HepG2 (cell line): ENCODE measurements at regions not wholly inside any gene's neighbourhood (a gene's known extent, or its start where the extent isn't known, plus 50 kb on each side); places are given as distances from the start of the nearest gene placed in this dataset.

Source experiments
- ATAC-seq: fragments of 200-7000 bp; cut with Tn5 transposase; 3 replicates; pipeline ENCODE4 v1.9.1; 2020; ENCODE audit warnings: mild to moderate bottlenecking, moderate library complexity
- BruUV-seq: library from RNA; stranded (reverse); fragments of 400-500 nt; replicated peaks from 2 replicates; lab custom pipeline; 2021; lab: Mats Ljungman, UMichigan
- CTCF ChIA-PET: fragments of 300-600 bp; formaldehyde crosslinking; extraction: SDS; loops from one replicate; lab custom pipeline; 2021; ENCODE audit warnings: low total read pairs, inconsistent platforms, low intra/inter-chr PET ratio; lab: Yijun Ruan, JAX
- POLR2A ChIA-PET: fragments of 350-600 bp; sonication (Branson Sonifier 250); formaldehyde crosslinking; loops from one replicate; lab custom pipeline; 2020; ENCODE audit warnings: antibody characterized with exemption, inconsistent platforms; lab: Yijun Ruan, JAX
- DNase-seq: peaks from one replicate; pipeline ENCODE4 v3.0.0-alpha.2; 2015; ENCODE audit warnings: low spot score
- FAIRE-seq: peaks from 3 replicates; lab custom pipeline; 2011; peaks lifted over from hg19 to GRCh38; lab: Jason Lieb, UNC
- H2AFZ ChIP-seq: one replicate; pipeline ENCODE4 v1.6.1; 2011; ENCODE audit warnings: low read length, inconsistent platforms
- H3K27ac ChIP-seq: fragments of 300-600 bp; 3 replicates; pipeline ENCODE4 v1.8.0; 2011; ENCODE audit warnings: mixed run types, mild to moderate bottlenecking, mixed read lengths, low read length, inconsistent platforms; ENCODE audit not compliant: insufficient read depth; ENCODE audit errors: extremely low read length
- H3K27me3 ChIP-seq, 2 experiments: fragments of 200-600 bp in 1 of 2; 2 replicates in 1 of 2; 3 replicates in 1 of 2; pipeline versions ENCODE4 v1.6.0 to v1.8.0; 2011; ENCODE audit warnings: low read length in 2 of 2, mild to moderate bottlenecking in 2 of 2, moderate library complexity in 2 of 2, inconsistent platforms in 1 of 2; ENCODE audit not compliant: insufficient read depth in 2 of 2, control insufficient read depth in 1 of 2
- H3K36me3 ChIP-seq, 2 experiments: fragments of 200-600 bp in 1 of 2; replicated peaks in 1 of 2; 2 replicates in 1 of 2; 3 replicates in 1 of 2; pipeline versions ENCODE4 v1.5.1 to v1.8.0; 2011; ENCODE audit warnings: low read length in 2 of 2, inconsistent platforms in 1 of 2; ENCODE audit not compliant: insufficient read depth in 2 of 2, control insufficient read depth in 1 of 2
- H3K4me1 ChIP-seq: 2 replicates; pipeline ENCODE4 v1.5.1; 2012; ENCODE audit warnings: low read length, inconsistent platforms; ENCODE audit not compliant: insufficient read depth
- H3K4me2 ChIP-seq: 2 replicates; pipeline ENCODE4 v1.6.0; 2011; ENCODE audit warnings: low read depth, low read length, inconsistent platforms
- H3K4me3 ChIP-seq, 3 experiments: fragments of 200-600 bp in 1 of 3; sonication (generic), shearing (Covaris generic) in 1 of 3; replicated peaks in 1 of 3; 2 replicates each; pipeline ENCODE4 v1.5.1; 2011 to 2016; ENCODE audit warnings: low read length in 3 of 3, inconsistent platforms in 2 of 3, low read depth in 2 of 3, mild to moderate bottlenecking in 2 of 3, control low read depth in 1 of 3, mixed read lengths in 1 of 3; ENCODE audit not compliant: insufficient read depth in 1 of 3
- H3K79me2 ChIP-seq: one replicate; pipeline ENCODE4 v1.6.1; 2011; ENCODE audit warnings: low read length, inconsistent platforms; ENCODE audit not compliant: insufficient read depth
- H3K9ac ChIP-seq: 2 replicates; pipeline ENCODE4 v1.6.0; 2011; ENCODE audit warnings: mild to moderate bottlenecking, low read depth, low read length, inconsistent platforms; ENCODE audit not compliant: insufficient read depth
- H3K9me3 ChIP-seq: 2 replicates; pipeline ENCODE4 v1.5.1; 2012; ENCODE audit warnings: mild to moderate bottlenecking, low read length
- H4K20me1 ChIP-seq: 2 replicates; pipeline ENCODE4 v1.6.0; 2011; ENCODE audit warnings: inconsistent platforms, mild to moderate bottlenecking, low read length, moderate library complexity; ENCODE audit not compliant: insufficient read depth
- DMAP1 ChIP-seq: IDR thresholded peaks from 2 replicates; pipeline ENCODE4 v1.6.1; 2016
- HOXA7 ChIP-seq: sonication (generic); formaldehyde crosslinking; IDR thresholded peaks from 2 replicates; pipeline ENCODE4 v1.8.1; 2022; ENCODE audit warnings: mild to moderate bottlenecking, missing genetic modification reagents, moderate library complexity
- IKZF4 ChIP-seq: sonication (generic); formaldehyde crosslinking; IDR thresholded peaks from 2 replicates; pipeline ENCODE4 v1.5.1; 2020; ENCODE audit warnings: borderline replicate concordance, mild to moderate bottlenecking, low read depth, missing genetic modification reagents; ENCODE audit errors: not compliant biosample characterization
- KAT7 ChIP-seq: IDR thresholded peaks from 2 replicates; pipeline ENCODE4 v1.6.1; 2018; ENCODE audit warnings: borderline replicate concordance, missing compliant biosample characterization
- KDM4B ChIP-seq: sonication (generic); formaldehyde crosslinking; IDR thresholded peaks from 2 replicates; pipeline ENCODE4 v1.4.0; 2020; ENCODE audit warnings: missing genetic modification reagents
- PATZ1 ChIP-seq: sonication (generic); formaldehyde crosslinking; IDR thresholded peaks from 2 replicates; pipeline ENCODE4 v1.4.0; 2020; ENCODE audit warnings: missing genetic modification reagents
- STAG1 ChIP-seq: sonication (generic); formaldehyde crosslinking; IDR thresholded peaks from 2 replicates; pipeline ENCODE4 v1.4.0; 2020; ENCODE audit warnings: missing genetic modification reagents
- ZNF251 ChIP-seq: sonication (generic); formaldehyde crosslinking; IDR thresholded peaks from 2 replicates; pipeline ENCODE4 v1.9.0; 2021; ENCODE audit warnings: mild to moderate bottlenecking, missing genetic modification reagents
- ZNF274 ChIP-seq: sonication (generic); formaldehyde crosslinking; IDR thresholded peaks from 2 replicates; pipeline ENCODE4 v1.5.1; 2020; ENCODE audit warnings: mild to moderate bottlenecking, missing genetic modification reagents
- ZNF605 ChIP-seq: sonication (generic); formaldehyde crosslinking; IDR thresholded peaks from 2 replicates; pipeline ENCODE4 v1.8.0; 2022; ENCODE audit warnings: mild to moderate bottlenecking, missing genetic modification reagents
- ZNF687 ChIP-seq: sonication (generic); formaldehyde crosslinking; IDR thresholded peaks from 2 replicates; pipeline ENCODE4 v1.5.1; 2020; ENCODE audit warnings: mild to moderate bottlenecking, missing genetic modification reagents, moderate library complexity
- ZNF761 ChIP-seq: sonication (generic); formaldehyde crosslinking; conservative IDR thresholded peaks from 2 replicates; pipeline ENCODE4 v1.4.0; 2020; ENCODE audit warnings: mild to moderate bottlenecking, missing genetic modification reagents
- ZNF781 ChIP-seq: sonication (generic); formaldehyde crosslinking; IDR thresholded peaks from 2 replicates; pipeline ENCODE4 v1.5.1; 2020; ENCODE audit warnings: borderline replicate concordance, mild to moderate bottlenecking, missing genetic modification reagents; ENCODE audit errors: not compliant biosample characterization
- ZNF883 ChIP-seq: sonication (generic); formaldehyde crosslinking; IDR thresholded peaks from 2 replicates; pipeline ENCODE4 v1.5.1; 2020; ENCODE audit warnings: mild to moderate bottlenecking, missing genetic modification reagents; ENCODE audit errors: not compliant biosample characterization
- WGBS: methylation state at CpG from one replicate; pipeline ENCODE4 v1.1.6; 2017; ENCODE audit warnings: low lambda C conversion rate; 5-methylcytosine and 5-hydroxymethylcytosine counted together
- in situ Hi-C: cut with HindIII; loops from 2 replicates; pipeline ENCODE4 v1.10.0; 2017; ENCODE audit warnings: low pct_unique_long_range_greater_than_20kb; ENCODE audit not compliant: extremely low pct_ligation_motif_present
- intact Hi-C: fragments of 100-400 bp; cut with micrococcal nuclease; formaldehyde crosslinking; loops from one replicate; pipeline ENCODE4 v1.10.0; 2022; ENCODE audit not compliant: unreplicated experiment
- TF ChIP-seq, protein P1 (sequence below): sonication (generic); formaldehyde crosslinking; IDR thresholded peaks from 2 replicates; pipeline ENCODE4 v1.5.0; 2020; ENCODE audit warnings: mild to moderate bottlenecking, missing genetic modification reagents, borderline replicate concordance

GRCh38 chr1:69070660-69071373 lies 496.9 kb upstream of the LRRC7 start:
- intact Hi-C loops: no loop called here
- Histone ChIP-seq H3K4me1 (no peaks in the 10 kb centered on the region), H3K4me2 (no peak overlapping the region), H3K36me3 (no peaks in the 10 kb centered on the region), H3K79me2 (no peaks in the 10 kb centered on the region), H3K27ac (no peak overlapping the region), H3K9ac (no peak overlapping the region), H3K9me3 (peaks cover 83% of the 10 kb centered on the region), H3K4me3 (no peak overlapping the region), H4K20me1 (no peaks in the 10 kb centered on the region), H3K27me3 (no peaks in the 10 kb centered on the region), H2AFZ (no peak overlapping the region)
- 7% methylated on average over 7 of the region's 7 CpGs for WGBS
- ChIA-PET CTCF (no interaction called here), POLR2A (no interaction called here)
- no peak for DNase-seq
- in situ Hi-C loops: no loop called here
- ATAC-seq: no peak
- no peak for FAIRE-seq
- BruUV-seq: no TSS peak
- no peak for TF ChIP-seq ZNF251 (CRISPR knock-in tag)
- TF ChIP-seq STAG1 (CRISPR knock-in tag): no peak
- no peak for TF ChIP-seq ZNF761 (CRISPR knock-in tag)
- no peak for TF ChIP-seq PATZ1
- no peak for TF ChIP-seq DMAP1
- no peak for TF ChIP-seq KAT7 (CRISPR knock-in tag)
- TF ChIP-seq KDM4B (CRISPR knock-in tag): no peak
- no peak for TF ChIP-seq IKZF4 (CRISPR knock-in tag)
- no peak for TF ChIP-seq ZNF687 (CRISPR knock-in tag)
- no peak for TF ChIP-seq HOXA7
- TF ChIP-seq, protein P1, sequence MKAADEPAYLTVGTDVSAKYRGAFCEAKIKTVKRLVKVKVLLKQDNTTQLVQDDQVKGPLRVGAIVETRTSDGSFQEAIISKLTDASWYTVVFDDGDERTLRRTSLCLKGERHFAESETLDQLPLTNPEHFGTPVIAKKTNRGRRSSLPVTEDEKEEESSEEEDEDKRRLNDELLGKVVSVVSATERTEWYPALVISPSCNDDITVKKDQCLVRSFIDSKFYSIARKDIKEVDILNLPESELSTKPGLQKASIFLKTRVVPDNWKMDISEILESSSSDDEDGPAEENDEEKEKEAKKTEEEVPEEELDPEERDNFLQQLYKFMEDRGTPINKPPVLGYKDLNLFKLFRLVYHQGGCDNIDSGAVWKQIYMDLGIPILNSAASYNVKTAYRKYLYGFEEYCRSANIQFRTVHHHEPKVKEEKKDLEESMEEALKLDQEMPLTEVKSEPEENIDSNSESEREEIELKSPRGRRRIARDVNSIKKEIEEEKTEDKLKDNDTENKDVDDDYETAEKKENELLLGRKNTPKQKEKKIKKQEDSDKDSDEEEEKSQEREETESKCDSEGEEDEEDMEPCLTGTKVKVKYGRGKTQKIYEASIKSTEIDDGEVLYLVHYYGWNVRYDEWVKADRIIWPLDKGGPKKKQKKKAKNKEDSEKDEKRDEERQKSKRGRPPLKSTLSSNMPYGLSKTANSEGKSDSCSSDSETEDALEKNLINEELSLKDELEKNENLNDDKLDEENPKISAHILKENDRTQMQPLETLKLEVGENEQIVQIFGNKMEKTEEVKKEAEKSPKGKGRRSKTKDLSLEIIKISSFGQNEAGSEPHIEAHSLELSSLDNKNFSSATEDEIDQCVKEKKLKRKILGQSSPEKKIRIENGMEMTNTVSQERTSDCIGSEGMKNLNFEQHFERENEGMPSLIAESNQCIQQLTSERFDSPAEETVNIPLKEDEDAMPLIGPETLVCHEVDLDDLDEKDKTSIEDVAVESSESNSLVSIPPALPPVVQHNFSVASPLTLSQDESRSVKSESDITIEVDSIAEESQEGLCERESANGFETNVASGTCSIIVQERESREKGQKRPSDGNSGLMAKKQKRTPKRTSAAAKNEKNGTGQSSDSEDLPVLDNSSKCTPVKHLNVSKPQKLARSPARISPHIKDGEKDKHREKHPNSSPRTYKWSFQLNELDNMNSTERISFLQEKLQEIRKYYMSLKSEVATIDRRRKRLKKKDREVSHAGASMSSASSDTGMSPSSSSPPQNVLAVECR (CRISPR knock-in tag): no peak
- TF ChIP-seq ZNF274: no peak
- TF ChIP-seq ZNF883: no peak
- TF ChIP-seq ZNF605 (CRISPR knock-in tag): no peak
- no peak for TF ChIP-seq ZNF781 (CRISPR knock-in tag)
